ENCODE measurements at regions not wholly inside any gene's neighbourhood (a gene's known extent, or its start where the extent isn't known, plus 50 kb on each side); places are given as distances from the start of the nearest gene placed in this dataset.

DNA sequence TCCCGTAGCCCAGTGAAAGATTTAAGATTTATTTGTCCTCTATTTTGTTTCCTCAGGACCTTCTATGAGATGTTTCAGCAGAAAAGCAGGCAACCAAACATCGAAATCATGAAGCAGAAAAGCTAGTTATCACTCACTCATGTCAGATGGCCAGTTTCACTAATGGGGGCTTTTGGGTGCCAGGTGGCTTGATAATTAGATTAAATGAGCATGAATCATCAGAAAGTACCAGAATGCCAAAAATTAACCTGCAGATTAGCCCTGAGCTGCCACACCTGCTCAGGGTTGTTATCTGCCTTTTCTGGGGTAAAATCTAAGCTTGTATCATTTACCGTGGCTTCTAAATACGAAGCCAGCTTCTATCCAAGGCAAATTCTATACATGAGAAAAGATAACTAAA is 1017.5 kb downstream of the XPNPEP1 start:
- H3K9me3 ChIP-seq (ENCODE audit: insufficient read depth in 2 of 2, low read depth in 1 of 2, low read length in 1 of 2) = no peaks in the 10 kb centered on the region
- H3K23ac ChIP-seq (ENCODE audit: insufficient read length) = no peak overlapping the region
- no peaks in the 10 kb centered on the region for H3K79me2 ChIP-seq (ENCODE audit: control insufficient read depth in 1 of 2, insufficient read depth in 2 of 2, low read length in 2 of 2)
- no peak overlapping the region for H3K4me2 ChIP-seq (ENCODE audit: insufficient read depth in 1 of 2, low read depth in 2 of 2, low read length in 2 of 2)
- FAIRE-seq = no peak
- no peak overlapping the region for H2BK120ac ChIP-seq (replicated peaks; ENCODE audit: low read depth, low read length)
- H4K20me1 ChIP-seq (replicated peaks in 1 of 2; ENCODE audit: control insufficient read depth in 1 of 2, insufficient read depth in 2 of 2, low read length in 2 of 2) = no peaks in the 10 kb centered on the region
- H3K56ac ChIP-seq (replicated peaks; ENCODE audit: insufficient read length, low read depth, low read length) = no peak overlapping the region
- TF ChIP-seq KDM4A (IDR thresholded peaks at IDR 0.05; ENCODE audit: low read depth, low read length, severe bottlenecking) = no peak
- no peak for TF ChIP-seq SP4 (IDR thresholded peaks at IDR 0.05; ENCODE audit: low read length)
- TF ChIP-seq CTBP2 (IDR thresholded peaks at IDR 0.05; ENCODE audit: borderline replicate concordance, insufficient read depth, insufficient read length, low read length) = no peak
- no peak for TF ChIP-seq GTF2F1 (IDR thresholded peaks at IDR 0.05; ENCODE audit: borderline replicate concordance, low read depth, low read length)
- TF ChIP-seq, protein P1, sequence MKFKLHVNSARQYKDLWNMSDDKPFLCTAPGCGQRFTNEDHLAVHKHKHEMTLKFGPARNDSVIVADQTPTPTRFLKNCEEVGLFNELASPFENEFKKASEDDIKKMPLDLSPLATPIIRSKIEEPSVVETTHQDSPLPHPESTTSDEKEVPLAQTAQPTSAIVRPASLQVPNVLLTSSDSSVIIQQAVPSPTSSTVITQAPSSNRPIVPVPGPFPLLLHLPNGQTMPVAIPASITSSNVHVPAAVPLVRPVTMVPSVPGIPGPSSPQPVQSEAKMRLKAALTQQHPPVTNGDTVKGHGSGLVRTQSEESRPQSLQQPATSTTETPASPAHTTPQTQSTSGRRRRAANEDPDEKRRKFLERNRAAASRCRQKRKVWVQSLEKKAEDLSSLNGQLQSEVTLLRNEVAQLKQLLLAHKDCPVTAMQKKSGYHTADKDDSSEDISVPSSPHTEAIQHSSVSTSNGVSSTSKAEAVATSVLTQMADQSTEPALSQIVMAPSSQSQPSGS (IDR thresholded peaks at IDR 0.05; ENCODE audit: low read length) = no peak
- no peak for TF ChIP-seq EZH2 (IDR thresholded peaks at IDR 0.05; ENCODE audit: low read depth, low read length, severe bottlenecking)
- no peak for TF ChIP-seq POLR2AphosphoS5 (IDR thresholded peaks at IDR 0.05; ENCODE audit: low read depth, low read length)
- no peak for TF ChIP-seq SP1 (IDR thresholded peaks at IDR 0.05; ENCODE audit: low read depth, low read length)
- TF ChIP-seq PHF8 (conservative IDR thresholded peaks at IDR 0.05; ENCODE audit: low read depth, low read length) = no peak
- TF ChIP-seq KDM1A (IDR thresholded peaks at IDR 0.05; ENCODE audit: borderline replicate concordance, low read length) = no peak
- no peak for TF ChIP-seq JUN (IDR thresholded peaks at IDR 0.05; ENCODE audit: low read depth, low read length)
- no peak for TF ChIP-seq BACH1 (IDR thresholded peaks at IDR 0.05; ENCODE audit: low read length)
- no peak for TF ChIP-seq POU5F1 (IDR thresholded peaks at IDR 0.05; ENCODE audit: low read depth, low read length)
- no peak for DNase-seq (ENCODE audit: low read depth in 1 of 2, low spot score in 2 of 2)
- POLR2A ChIA-PET (ENCODE audit: partially characterized antibody) = no interaction called here
- H3K27me3 ChIP-seq (replicated peaks in 1 of 4; ENCODE audit: control insufficient read depth in 3 of 4, extremely low read depth in 1 of 4, insufficient read depth in 3 of 4, low read length in 3 of 4) = no peaks in the 10 kb centered on the region; a peak in 1 of 7 replicates
- no peak overlapping the region for H2BK20ac ChIP-seq (ENCODE audit: low read length)
- H3K79me1 ChIP-seq (ENCODE audit: low read depth, low read length) = no peaks in the 10 kb centered on the region
- H4K5ac ChIP-seq (ENCODE audit: insufficient read length, low read depth, low read length) = no peak overlapping the region
- H3K36me3 ChIP-seq (ENCODE audit: control insufficient read depth in 2 of 4, insufficient read depth in 4 of 4, low read length in 3 of 4) = no peaks in the 10 kb centered on the region
- no peak overlapping the region for H3K4ac ChIP-seq (replicated peaks; ENCODE audit: insufficient read length, low read depth, low read length)
- no peak overlapping the region for H2BK5ac ChIP-seq (ENCODE audit: low read depth, low read length)
- H3K27ac ChIP-seq (ENCODE audit: low read depth, low read length) = no peak overlapping the region
- no peaks in the 10 kb centered on the region for H3K4me1 ChIP-seq (replicated peaks in 1 of 4; ENCODE audit: control insufficient read depth in 3 of 4, insufficient read depth in 4 of 4, low read length in 3 of 4)
- H2AFZ ChIP-seq (ENCODE audit: low read length) = no peak overlapping the region
- no peak overlapping the region for H4K91ac ChIP-seq (replicated peaks; ENCODE audit: insufficient read length, low read length)
- CTCF ChIA-PET (ENCODE audit: partially characterized antibody) = no interaction called here
- no peak overlapping the region for H3K9ac ChIP-seq (replicated peaks in 1 of 4; ENCODE audit: extremely low read depth in 1 of 4, low read depth in 3 of 4, low read length in 3 of 4)
- no peak overlapping the region for H4K8ac ChIP-seq (ENCODE audit: extremely low read depth, insufficient read depth, low read length)
- WGBS, 2 experiments (ENCODE audit: extremely low coverage in 1 of 2, insufficient coverage in 1 of 2, insufficient read length in 1 of 2, insufficient replicate concordance in 2 of 2, low coverage in 1 of 2, low lambda C conversion rate in 2 of 2, missing lambda C conversion rate in 1 of 2) = 84% methylated on average over 4 of the region's 4 CpGs; no CpG with 5 or more reads in 1 of the 2 experiments
- H2BK12ac ChIP-seq (ENCODE audit: low read depth, low read length) = no peak overlapping the region
- no peaks in the 10 kb centered on the region for H3K23me2 ChIP-seq (ENCODE audit: low read depth, low read length)
- no peak overlapping the region for H3K14ac ChIP-seq (ENCODE audit: insufficient read length)
- H2BK15ac ChIP-seq (ENCODE audit: low read length) = no peak overlapping the region
- no peak overlapping the region for H3K18ac ChIP-seq (ENCODE audit: extremely low read depth, low read length)
- H3K4me3 ChIP-seq (ENCODE audit: extremely low read depth in 1 of 4, insufficient read depth in 2 of 4, low read depth in 3 of 4, low read length in 4 of 4) = no peak overlapping the region
- no peak overlapping the region for H2AK5ac ChIP-seq (ENCODE audit: low read depth, low read length)
